Upper lobe of right lung (tissue), 1 donor: ENCODE measurements at regions not wholly inside any gene's neighbourhood (a gene's known extent, or its start where the extent isn't known, plus 50 kb on each side); places are given as distances from the start of the nearest gene placed in this dataset.

ENCODE experiments used
- ATAC-seq: fragments of 200-7000 bp; cut with Tn5 transposase; one replicate; pipeline ENCODE4 v1.9.1; 2020; ENCODE audit warnings: mild to moderate bottlenecking, moderate library complexity
- DNase-seq: peaks from one replicate; pipeline ENCODE4 v3.0.0-alpha.2; 2020
- H3K27ac ChIP-seq: fragments of 200-600 bp; one replicate; pipeline ENCODE4 v1.8.0; 2022
- H3K27me3 ChIP-seq: fragments of 200-600 bp; one replicate; pipeline ENCODE4 v1.8.0; 2022; ENCODE audit warnings: mild to moderate bottlenecking
- H3K36me3 ChIP-seq: fragments of 200-600 bp; one replicate; pipeline ENCODE4 v1.8.0; 2022
- H3K4me1 ChIP-seq: fragments of 200-600 bp; one replicate; pipeline ENCODE4 v1.8.0; 2022
- H3K4me3 ChIP-seq: fragments of 200-600 bp; one replicate; pipeline ENCODE4 v1.8.0; 2022; ENCODE audit warnings: mild to moderate bottlenecking
- H3K9me3 ChIP-seq: fragments of 200-600 bp; one replicate; pipeline ENCODE4 v1.8.0; 2022
- CTCF ChIP-seq: fragments of 200-600 bp; IDR thresholded peaks from one replicate; pipeline ENCODE4 v1.8.0; 2022; ENCODE audit warnings: antibody characterized with exemption
- intact Hi-C: fragments of 100-400 bp; cut with DNase I; formaldehyde crosslinking; loops from one replicate; pipeline ENCODE4 v1.11.0; 2022
- donor health status: DM: no; HTN: yes; CAD: no; lungs with severe emphysema.

DNA sequence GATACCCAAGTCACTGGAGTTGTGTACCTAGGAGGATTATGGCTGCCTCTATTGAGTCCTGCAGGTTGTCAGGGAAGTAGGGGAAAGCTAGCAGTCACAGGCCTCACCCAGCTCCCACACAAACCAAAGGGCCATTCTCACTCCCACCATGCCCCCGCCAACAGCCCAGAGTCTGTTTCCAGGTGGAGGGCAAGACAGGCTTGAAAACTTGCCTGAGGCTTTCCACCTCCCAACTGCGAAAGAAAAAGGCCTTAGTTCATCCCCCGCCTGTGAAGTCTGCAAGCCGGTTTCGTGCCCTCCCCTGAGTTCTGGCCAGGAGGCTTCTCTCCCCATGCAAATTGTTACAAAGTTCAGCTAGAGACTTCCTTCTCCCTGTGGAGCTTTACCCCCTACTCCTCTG lies 270.3 kb downstream of the TXNL1 start:
- no peaks in the 10 kb centered on the region for H3K36me3 ChIP-seq
- TF ChIP-seq CTCF, result no peak
- ATAC-seq (no peak), DNase-seq (no peak)
- H3K27ac ChIP-seq, result no peak overlapping the region
- no peaks in the 10 kb centered on the region for H3K4me1 ChIP-seq
- no peaks in the 10 kb centered on the region for H3K27me3 ChIP-seq
- H3K9me3 ChIP-seq, result no peaks in the 10 kb centered on the region
- intact Hi-C loops, result no loop called here
- no peak overlapping the region for H3K4me3 ChIP-seq

- Histone ChIP-seq H3K9me3 (peaks cover 19% of the 10 kb centered on the region), H3K4me3 (no peak overlapping the region), H3K27ac (no peak overlapping the region), H3K27me3 (no peaks in the 10 kb centered on the region), H3K36me3 (no peaks in the 10 kb centered on the region), H3K4me1 (no peaks in the 10 kb centered on the region)
- intact Hi-C loops, result no loop called here
- TF ChIP-seq CTCF, result no peak
- DNase-seq (no peak), ATAC-seq (no peak)
Observed at GRCh38 chr18:56358608-56359280, 279.6 kb downstream of the TXNL1 start.

GRCh38 chr18:56353663-56354260 lies 284.6 kb downstream of the TXNL1 start:
- no peak for DNase-seq
- Histone ChIP-seq H3K27ac (no peak overlapping the region), H3K9me3 (no peaks in the 10 kb centered on the region), H3K36me3 (no peaks in the 10 kb centered on the region), H3K4me1 (no peaks in the 10 kb centered on the region), H3K4me3 (no peak overlapping the region), H3K27me3 (no peaks in the 10 kb centered on the region)
- TF ChIP-seq CTCF, result no peak
- intact Hi-C loops, result no loop called here
- no peak for ATAC-seq

GRCh38 chr18:56351911-56352500 lies 286.4 kb downstream of the TXNL1 start:
- Histone ChIP-seq H3K4me3 (no peak overlapping the region), H3K9me3 (no peaks in the 10 kb centered on the region), H3K27me3 (no peaks in the 10 kb centered on the region), H3K36me3 (no peaks in the 10 kb centered on the region), H3K27ac (no peak overlapping the region), H3K4me1 (no peaks in the 10 kb centered on the region)
- ATAC-seq (no peak), DNase-seq (no peak)
- TF ChIP-seq CTCF, result no peak
- intact Hi-C loops, result no loop called here

DNA sequence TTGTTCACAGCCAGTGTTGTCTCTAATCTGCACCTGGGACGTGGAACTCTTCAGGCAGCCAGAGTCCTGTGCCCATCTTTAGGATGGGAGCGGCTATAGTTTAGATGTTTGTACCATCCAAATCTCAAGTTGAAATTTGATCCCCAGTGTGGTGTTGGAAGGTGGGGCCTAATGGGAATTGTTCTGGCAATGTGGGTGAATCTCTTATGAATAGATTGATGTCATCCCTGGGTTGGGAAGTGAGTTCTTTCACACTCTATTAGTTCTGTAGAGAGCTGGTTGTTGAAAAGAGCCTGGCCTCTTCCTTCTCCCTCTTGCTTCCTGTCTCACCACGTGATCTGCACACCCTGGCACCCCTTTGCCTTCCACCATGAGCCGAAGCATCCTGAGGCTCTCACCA lies 300.9 kb downstream of the TXNL1 start:
- no peak for ATAC-seq

More for the DNA sequence above, 300.9 kb downstream of the TXNL1 start:
- Histone ChIP-seq H3K4me1 (no peaks in the 10 kb centered on the region), H3K27ac (no peak overlapping the region), H3K27me3 (no peaks in the 10 kb centered on the region), H3K9me3 (no peaks in the 10 kb centered on the region), H3K36me3 (no peaks in the 10 kb centered on the region), H3K4me3 (no peak overlapping the region)
- intact Hi-C loops, result no loop called here
- DNase-seq, result no peak
- no peak for TF ChIP-seq CTCF
